Superior temporal gyrus (tissue), 1 donor: ENCODE measurements at regions not wholly inside any gene's neighbourhood (a gene's known extent, or its start where the extent isn't known, plus 50 kb on each side); places are given as distances from the start of the nearest gene placed in this dataset.
A peak's percentile ranks its signal among the peaks of the same experiment; 100 is the strongest.

Experiments used
- DNase-seq: peaks from one replicate; pipeline ENCODE4 v3.0.0-alpha.2; 2016; ENCODE audit errors: extremely low spot score

- DNase-seq: no peak
Measured at GRCh38 chr5:61263561-61264272, 68.3 kb upstream of the ZSWIM6 start.

DNA sequence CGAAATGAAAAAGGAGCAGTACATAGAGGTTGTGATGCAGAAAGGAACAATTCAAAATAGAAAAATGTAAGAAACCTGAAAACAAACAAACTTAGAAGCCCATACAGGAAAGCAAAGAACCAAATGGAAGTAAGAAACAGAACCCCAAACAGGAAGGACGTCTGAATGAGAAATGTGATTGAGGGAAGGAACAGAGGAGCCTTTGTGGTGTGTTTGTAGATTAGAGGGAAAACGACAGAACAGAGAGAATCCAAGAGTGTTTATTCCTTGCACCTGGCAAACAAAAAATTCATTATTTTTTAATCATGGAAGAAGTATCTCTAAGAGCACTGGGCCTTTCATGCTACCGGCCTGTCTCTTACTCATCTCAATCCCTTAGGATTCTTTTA is 67.8 kb upstream of the ZSWIM6 start:
- peak; percentile 66 for DNase-seq

GRCh38 chr5:61267116-61267515 is 64.9 kb upstream of the ZSWIM6 start:
- no peak for DNase-seq

DNA sequence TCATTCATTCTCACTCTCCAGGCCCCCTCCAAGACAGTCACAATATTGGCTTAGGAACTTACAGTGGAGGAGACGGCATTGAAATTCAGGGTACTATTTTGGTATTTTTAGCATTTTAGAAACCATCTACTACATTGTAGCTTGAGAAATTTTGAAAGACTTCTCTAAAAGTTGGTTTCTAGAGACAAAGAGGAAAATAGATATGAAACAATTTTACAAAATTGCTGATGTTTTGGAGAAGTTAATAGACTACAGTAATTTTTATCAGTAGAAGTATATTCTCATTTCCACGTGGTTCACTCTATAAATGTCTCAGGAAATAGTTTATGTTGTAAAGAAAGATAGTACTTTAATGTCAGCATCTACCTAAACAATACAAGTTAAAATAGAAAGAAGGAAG is 63.2 kb upstream of the ZSWIM6 start:
- DNase-seq: no peak

- no peak for DNase-seq
Measured at GRCh38 chr5:61270510-61271165, 61.4 kb upstream of the ZSWIM6 start.

DNA sequence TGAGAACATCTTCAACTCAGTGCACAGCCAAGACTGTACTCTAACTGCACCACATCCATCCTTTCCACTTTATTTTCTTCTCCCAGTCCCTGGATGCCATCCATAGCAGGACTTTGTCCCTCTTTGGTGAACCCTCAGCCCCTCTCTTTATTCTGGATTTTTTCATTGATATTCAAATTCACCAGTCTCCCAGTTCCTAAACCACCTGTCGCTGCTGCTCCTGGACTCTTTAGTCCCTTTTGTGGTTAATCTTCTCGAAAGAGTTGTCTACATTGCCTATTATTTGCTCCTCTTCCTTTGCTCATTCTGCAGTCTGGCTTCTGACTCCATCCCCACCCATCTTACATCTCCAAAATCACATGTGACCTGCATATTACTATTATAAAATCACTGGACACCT is 59.4 kb upstream of the ZSWIM6 start:
- no peak for DNase-seq

GRCh38 chr5:61273279-61273975 is 58.6 kb upstream of the ZSWIM6 start:
- DNase-seq: no peak

GRCh38 chr5:61274511-61274911 is 57.5 kb upstream of the ZSWIM6 start:
- no peak for DNase-seq

DNA sequence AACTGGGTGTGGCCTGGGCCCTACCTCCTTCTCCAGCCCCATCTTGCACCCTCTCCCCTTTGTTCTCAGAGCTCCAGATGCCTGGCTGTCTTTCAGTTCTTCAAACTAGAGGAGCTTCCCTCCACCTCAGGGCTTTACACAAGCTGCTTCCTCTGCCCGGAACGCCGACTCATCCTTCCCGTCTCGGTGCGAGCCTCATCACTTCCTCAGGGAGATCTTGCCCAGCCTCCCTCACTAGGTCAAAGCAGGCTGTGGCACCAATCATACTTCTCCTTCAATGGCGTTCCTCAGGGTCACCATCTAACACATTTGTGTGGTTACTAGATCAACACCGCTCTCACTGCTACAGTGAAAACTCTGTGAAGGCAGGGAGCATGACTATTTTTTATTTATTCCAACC is 56.2 kb upstream of the ZSWIM6 start:
- no peak for DNase-seq

GRCh38 chr5:61277190-61277589 is 54.9 kb upstream of the ZSWIM6 start:
- DNase-seq: no peak

DNA sequence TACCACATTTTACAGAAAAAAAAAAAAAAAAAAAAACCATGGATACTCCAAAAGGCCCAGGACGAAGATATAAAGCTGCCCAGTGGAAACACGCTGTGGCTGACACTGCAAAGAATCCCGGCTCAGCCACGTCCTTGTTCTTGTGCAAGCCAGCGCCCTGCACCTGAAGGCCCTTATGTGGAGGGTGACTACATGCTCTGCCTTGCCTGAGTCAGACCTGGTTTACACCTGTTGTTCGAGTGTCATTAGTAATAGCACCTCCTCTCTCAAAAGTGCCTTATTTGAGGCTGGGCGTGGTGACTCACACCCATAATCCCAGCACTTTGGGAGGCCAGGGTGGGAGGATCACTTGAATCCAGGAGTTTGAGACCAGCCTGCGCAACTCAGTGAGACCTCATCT is 54.3 kb upstream of the ZSWIM6 start:
- DNase-seq: no peak

DNA sequence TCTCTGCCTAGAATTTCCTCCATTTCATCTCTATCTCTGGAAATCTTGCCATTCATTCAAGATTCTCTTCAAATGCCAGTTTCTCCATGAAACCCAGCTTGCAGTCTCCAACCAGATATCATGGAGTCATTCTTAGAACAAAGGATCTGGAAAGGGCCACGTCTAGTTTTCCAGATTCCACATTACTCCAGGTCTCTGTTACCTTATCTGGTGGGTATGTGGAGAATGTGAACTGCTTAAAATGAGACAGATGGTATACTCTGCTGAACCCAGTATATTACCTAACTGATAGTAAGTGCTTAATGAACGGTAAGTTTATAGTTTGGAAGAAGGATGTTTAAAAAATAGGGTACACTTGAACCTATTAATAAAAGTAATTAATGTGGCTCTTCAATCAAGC is 52.3 kb upstream of the ZSWIM6 start:
- DNase-seq: no peak

DNA sequence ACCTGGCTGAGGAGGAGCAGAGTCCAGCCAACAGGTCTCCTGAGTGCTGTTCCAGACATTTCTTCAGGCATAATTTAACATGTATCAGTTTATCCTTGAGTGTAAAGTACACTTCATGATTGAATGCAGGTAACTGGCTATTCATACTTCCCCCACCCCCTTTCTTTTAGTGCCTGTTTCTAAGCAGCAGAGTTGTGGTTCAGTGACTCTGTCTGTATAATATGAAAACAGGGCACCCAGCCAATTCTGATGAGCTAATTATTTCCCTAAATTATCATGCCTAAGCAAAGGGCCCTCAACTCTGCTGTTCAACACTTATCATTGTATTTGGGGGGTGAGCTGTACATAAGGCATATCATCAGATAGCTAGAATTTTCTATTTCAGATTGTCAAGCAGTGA is 51.9 kb upstream of the ZSWIM6 start:
- no peak for DNase-seq

- DNase-seq: no peak
Measured at GRCh38 chr5:61280761-61281427, 51.2 kb upstream of the ZSWIM6 start.

DNA sequence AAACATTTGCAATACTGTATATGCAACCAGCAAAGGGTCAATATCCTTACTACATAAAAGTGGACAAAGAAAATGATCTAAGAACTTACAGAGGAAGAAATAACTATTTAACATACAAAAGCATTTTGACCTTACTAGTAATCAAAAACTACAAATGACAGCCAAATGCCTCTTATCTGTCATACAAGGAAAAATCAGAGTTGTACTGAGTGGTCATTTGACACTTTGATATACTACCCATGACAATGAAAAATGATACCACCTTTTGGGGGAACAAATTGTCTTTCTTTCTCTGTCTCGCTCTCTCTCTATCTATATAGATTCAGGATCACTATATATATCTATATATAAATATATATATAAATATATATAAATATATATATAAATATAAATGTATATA is 50.4 kb upstream of the ZSWIM6 start:
- DNase-seq: no peak
